ENCODE measurements at regions not wholly inside any gene's neighbourhood (a gene's known extent, or its start where the extent isn't known, plus 50 kb on each side); places are given as distances from the start of the nearest gene placed in this dataset.

GRCh38 chr2:237016121-237016915 is 69.4 kb upstream of the COPS8 start:
- no peak for DNase-seq

- no peak for DNase-seq
These were observed 65.6 kb upstream of the COPS8 start for GRCh38 chr2:237020090-237020489.

DNA sequence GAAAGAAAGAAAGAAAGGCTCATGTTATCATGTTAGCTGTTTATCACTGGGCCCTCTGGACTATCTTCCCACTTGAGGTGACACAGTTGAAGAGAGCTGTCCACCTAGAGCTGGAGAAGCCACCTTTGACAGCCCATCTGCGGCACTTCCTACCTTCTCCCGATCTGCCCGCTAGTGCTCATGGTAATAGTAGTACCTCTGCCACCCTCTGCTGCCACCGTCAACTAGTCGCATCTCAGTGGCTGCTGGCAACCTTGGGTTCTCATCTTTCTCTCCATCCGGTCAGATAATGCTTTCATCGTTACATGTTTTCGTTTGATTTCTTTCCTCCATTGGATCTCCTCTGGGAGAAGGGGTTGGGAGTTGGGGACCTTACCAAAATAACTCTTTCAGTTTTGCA is 63.2 kb upstream of the COPS8 start:
- DNase-seq = no peak

DNA sequence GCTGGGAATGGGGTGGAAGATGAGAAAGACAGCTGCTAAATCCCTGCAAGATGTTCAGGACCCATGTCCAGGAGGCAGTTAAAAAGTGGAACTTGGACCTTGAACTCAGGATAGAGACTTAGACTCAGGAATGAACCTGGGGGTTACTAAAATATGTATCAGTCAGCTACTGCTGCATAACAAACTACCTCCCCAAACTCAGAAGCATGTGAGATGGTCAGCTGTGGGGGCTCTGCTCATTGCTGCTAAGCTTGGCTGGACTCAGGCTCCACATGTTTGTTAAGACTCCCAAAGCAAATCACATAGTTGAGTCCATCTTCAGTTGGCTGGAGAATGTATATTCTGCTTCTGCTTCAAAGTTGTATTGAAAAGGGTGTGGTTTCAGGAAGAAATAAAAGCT is 61.4 kb upstream of the COPS8 start:
- no peak for DNase-seq

- DNase-seq = no peak
These were observed 60.4 kb upstream of the COPS8 start for GRCh38 chr2:237025090-237025865.

- peak; percentile 42 for DNase-seq
These were observed 58.5 kb upstream of the COPS8 start for GRCh38 chr2:237026981-237027711.

DNA sequence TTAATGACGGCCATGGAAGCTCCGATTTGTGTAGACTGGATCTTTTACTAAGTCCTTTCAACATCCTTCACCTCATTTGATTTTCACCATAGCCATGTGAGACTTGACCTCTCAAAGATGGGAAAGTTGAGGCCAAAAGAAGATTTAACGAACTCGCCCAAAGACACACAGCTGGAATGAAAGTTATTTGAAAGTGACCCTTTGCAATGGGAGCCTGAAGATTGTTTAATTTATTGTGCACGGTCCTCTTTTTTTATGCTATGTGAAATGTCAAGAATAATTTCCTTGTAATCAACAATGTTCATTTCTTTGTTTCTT is 58.0 kb upstream of the COPS8 start:
- no peak for DNase-seq

DNA sequence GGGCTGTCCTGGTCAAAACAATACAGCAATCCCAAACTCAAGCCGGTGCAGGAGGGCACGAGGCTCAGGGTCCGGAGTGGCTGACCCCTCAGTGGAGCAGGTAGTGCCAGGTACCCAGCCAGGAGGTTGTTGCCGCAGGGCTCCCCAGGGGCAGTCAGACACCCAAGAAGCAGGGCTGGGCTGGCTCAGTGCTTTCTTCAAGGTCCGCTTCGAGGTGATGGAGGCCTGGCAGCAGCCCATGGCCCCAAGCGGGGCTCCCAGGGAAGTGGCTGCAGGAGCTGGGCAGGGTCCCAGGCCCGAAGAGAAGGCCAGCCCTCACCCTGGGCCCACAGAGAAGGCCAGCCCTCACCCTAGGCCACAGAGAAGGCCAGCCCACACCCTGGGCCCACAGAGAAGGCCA is 55.3 kb upstream of the COPS8 start:
- no peak for DNase-seq

GRCh38 chr2:237033536-237034060 is 52.1 kb upstream of the COPS8 start:
- no peak for DNase-seq

DNA sequence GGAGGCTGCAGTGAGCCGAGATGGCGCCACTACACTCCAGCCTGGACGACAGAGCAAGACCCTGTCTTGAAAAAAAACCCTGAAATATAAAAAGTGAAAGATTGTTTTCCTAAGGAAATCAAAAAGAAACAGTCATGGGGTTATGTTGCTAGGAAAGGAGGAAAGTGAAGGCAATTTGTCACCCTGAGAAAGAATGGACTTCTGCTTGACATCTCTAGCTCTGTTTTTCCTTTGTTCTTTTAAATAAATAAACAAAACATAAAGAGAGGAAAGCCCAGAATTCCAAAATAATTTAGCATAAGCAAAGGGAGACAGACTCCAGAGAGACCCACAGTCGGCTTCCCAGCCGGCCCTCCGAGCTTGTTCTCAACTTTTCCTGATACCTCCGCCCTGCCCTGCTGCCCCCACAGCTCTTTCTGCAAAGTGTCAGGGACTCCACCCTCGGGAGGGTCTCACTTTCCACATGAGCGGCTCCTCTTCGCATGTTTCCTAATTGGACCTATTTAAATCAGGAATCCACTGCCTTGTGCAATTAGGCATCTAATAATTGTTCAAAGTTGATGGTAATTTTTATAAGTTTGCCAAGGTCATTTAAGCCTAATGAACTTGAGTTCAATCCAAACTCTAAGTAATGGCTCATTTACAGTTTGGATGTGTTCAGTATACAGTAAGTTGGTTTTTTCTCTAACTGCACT is 49.8 kb upstream of the COPS8 start:
- no peak for DNase-seq
